ENCODE measurements at regions not wholly inside any gene's neighbourhood (a gene's known extent, or its start where the extent isn't known, plus 50 kb on each side); places are given as distances from the start of the nearest gene placed in this dataset.

- TF ChIP-seq TSHZ2 (CRISPR knock-in tag; IDR thresholded peaks at IDR 0.05), result no peak
- TF ChIP-seq PPARA (CRISPR knock-in tag; IDR thresholded peaks at IDR 0.05; ENCODE audit: borderline replicate concordance), result no peak
- no peak for TF ChIP-seq ZNF565 (CRISPR knock-in tag; conservative IDR thresholded peaks at IDR 0.05; ENCODE audit: low read depth)
- TF ChIP-seq ZNF70 (CRISPR knock-in tag; IDR thresholded peaks at IDR 0.05), result no peak
- TF ChIP-seq GLIS3 (CRISPR knock-in tag; IDR thresholded peaks at IDR 0.05), result no peak
- no peak for TF ChIP-seq ZFP30 (CRISPR knock-in tag; IDR thresholded peaks at IDR 0.05)
- no peak for TF ChIP-seq ZFP3 (CRISPR knock-in tag; IDR thresholded peaks at IDR 0.05)
- TF ChIP-seq ZNF8 (CRISPR knock-in tag; IDR thresholded peaks at IDR 0.05), result no peak
- TF ChIP-seq RARB (CRISPR knock-in tag; IDR thresholded peaks at IDR 0.05), result no peak
- no peak for TF ChIP-seq ISL1 (CRISPR knock-in tag; IDR thresholded peaks at IDR 0.05)
- TF ChIP-seq BACH2 (CRISPR knock-in tag; IDR thresholded peaks at IDR 0.05; ENCODE audit: borderline replicate concordance), result no peak
- TF ChIP-seq OSR1 (CRISPR knock-in tag; IDR thresholded peaks at IDR 0.05), result no peak
- no peak for TF ChIP-seq PATZ1 (CRISPR knock-in tag; IDR thresholded peaks at IDR 0.05; ENCODE audit: borderline replicate concordance)
- ATAC-seq, result no peak
Measured at GRCh38 chr5:172554562-172554961, 86.5 kb upstream of the NEURL1B start.

GRCh38 chr5:172553903-172554302, 87.2 kb upstream of the NEURL1B start:
- ATAC-seq, result no peak
- TF ChIP-seq POU6F1 (CRISPR knock-in tag; IDR thresholded peaks at IDR 0.05; ENCODE audit: borderline replicate concordance, low read depth) (no peak), CREB5 (CRISPR knock-in tag; IDR thresholded peaks at IDR 0.05; ENCODE audit: low read depth) (no peak), BACH2 (CRISPR knock-in tag; IDR thresholded peaks at IDR 0.05; ENCODE audit: borderline replicate concordance) (no peak), SNAI2 (CRISPR knock-in tag; IDR thresholded peaks at IDR 0.05) (no peak), RARB (CRISPR knock-in tag; IDR thresholded peaks at IDR 0.05) (no peak), ISL1 (CRISPR knock-in tag; IDR thresholded peaks at IDR 0.05) (no peak), CSRNP3 (CRISPR knock-in tag; IDR thresholded peaks at IDR 0.05) (no peak), ESRRG (CRISPR knock-in tag; IDR thresholded peaks at IDR 0.05) (no peak), ZNF8 (CRISPR knock-in tag; IDR thresholded peaks at IDR 0.05) (no peak), TOX (CRISPR knock-in tag; IDR thresholded peaks at IDR 0.05; ENCODE audit: borderline replicate concordance) (no peak), ZFP3 (CRISPR knock-in tag; IDR thresholded peaks at IDR 0.05) (no peak)

- TF ChIP-seq PATZ1 (CRISPR knock-in tag; IDR thresholded peaks at IDR 0.05; ENCODE audit: borderline replicate concordance) (no peak), OSR1 (CRISPR knock-in tag; IDR thresholded peaks at IDR 0.05) (no peak), SNAI2 (CRISPR knock-in tag; IDR thresholded peaks at IDR 0.05) (no peak), POU6F1 (CRISPR knock-in tag; IDR thresholded peaks at IDR 0.05; ENCODE audit: borderline replicate concordance, low read depth) (no peak), TSHZ2 (CRISPR knock-in tag; IDR thresholded peaks at IDR 0.05) (no peak), BACH2 (CRISPR knock-in tag; IDR thresholded peaks at IDR 0.05; ENCODE audit: borderline replicate concordance) (no peak), PPARA (CRISPR knock-in tag; IDR thresholded peaks at IDR 0.05; ENCODE audit: borderline replicate concordance) (no peak), TOX (CRISPR knock-in tag; IDR thresholded peaks at IDR 0.05; ENCODE audit: borderline replicate concordance) (no peak)
- no peak for ATAC-seq
Measured at GRCh38 chr5:172553167-172553566, 87.9 kb upstream of the NEURL1B start.

All from SK-N-SH treated with all-trans-retinoic acid at 6 μM for 48 hours (cell line).